H1 (cell line): ENCODE measurements at regions not wholly inside any gene's neighbourhood (a gene's known extent, or its start where the extent isn't known, plus 50 kb on each side); places are given as distances from the start of the nearest gene placed in this dataset.
A peak's percentile ranks its signal among the peaks of the same experiment; 100 is the strongest.

Source experiments
- CTCF ChIA-PET: fragments of 300-600 bp; sonication (Branson Sonifier 250); formaldehyde crosslinking; loops from one replicate; lab custom pipeline; 2021; ENCODE audit not compliant: partially characterized antibody; lab: Charles Lee
- POLR2A ChIA-PET: fragments of 300-600 bp; sonication (Branson Sonifier 250); formaldehyde crosslinking; loops from one replicate; lab custom pipeline; 2021; ENCODE audit warnings: inconsistent platforms; ENCODE audit not compliant: partially characterized antibody; lab: Charles Lee
- DNase-seq, 2 experiments: peaks; one replicate each; pipeline versions ENCODE4 v3.0.0 to v3.0.0-alpha.2; 2010 to 2022; ENCODE audit warnings: low spot score in 2 of 2, low read depth in 1 of 2, mixed read lengths in 1 of 2
- FAIRE-seq: peaks from 2 replicates; lab custom pipeline; 2011; peaks lifted over from hg19 to GRCh38; lab: Jason Lieb, UNC
- H2AFZ ChIP-seq: 2 replicates; pipeline ENCODE4 v1.8.1; 2012; ENCODE audit warnings: low read length, inconsistent platforms
- H2AK5ac ChIP-seq: 2 replicates; pipeline ENCODE4 v1.6.1; 2013; ENCODE audit warnings: low read depth, low read length
- H2BK120ac ChIP-seq: replicated peaks from 2 replicates; pipeline ENCODE3; 2013; ENCODE audit warnings: low read depth, low read length, inconsistent platforms
- H2BK12ac ChIP-seq: 2 replicates; pipeline ENCODE4 v1.6.1; 2013; ENCODE audit warnings: low read depth, low read length
- H2BK15ac ChIP-seq: 2 replicates; pipeline ENCODE4 v1.6.1; 2013; ENCODE audit warnings: low read length
- H2BK20ac ChIP-seq: 2 replicates; pipeline ENCODE4 v1.6.1; 2013; ENCODE audit warnings: low read length
- H2BK5ac ChIP-seq: 2 replicates; pipeline ENCODE4 v1.6.1; 2013; ENCODE audit warnings: low read depth, low read length
- H3K14ac ChIP-seq: 2 replicates; pipeline ENCODE4 v1.6.1; 2013; ENCODE audit warnings: inconsistent platforms; ENCODE audit not compliant: insufficient read length
- H3K18ac ChIP-seq: 2 replicates; pipeline ENCODE4 v1.6.1; 2013; ENCODE audit warnings: low read length; ENCODE audit errors: extremely low read depth
- H3K23ac ChIP-seq: 2 replicates; pipeline ENCODE4 v1.6.1; 2013; ENCODE audit warnings: inconsistent platforms; ENCODE audit not compliant: insufficient read length
- H3K23me2 ChIP-seq: 2 replicates; pipeline ENCODE4 v1.6.1; 2013; ENCODE audit warnings: low read depth, low read length
- H3K27ac ChIP-seq: 2 replicates; pipeline ENCODE4 v1.6.1; 2011; ENCODE audit warnings: low read depth, low read length, inconsistent platforms
- H3K27me3 ChIP-seq, 4 experiments: replicated peaks in 1 of 4; 1 replicate in 1 of 4; 2 replicates in 3 of 4; pipeline versions ENCODE4 v1.6.1 to v1.8.1; 2011 to 2013; ENCODE audit warnings: low read length in 3 of 4, mild to moderate bottlenecking in 3 of 4, inconsistent platforms in 2 of 4, mixed read lengths in 2 of 4, moderate library complexity in 1 of 4; ENCODE audit not compliant: control insufficient read depth in 3 of 4, insufficient read depth in 3 of 4; ENCODE audit errors: extremely low read depth in 1 of 4
- H3K36me3 ChIP-seq, 4 experiments: 2 replicates each; pipeline versions ENCODE4 v1.6.1 to v1.8.1; 2011 to 2013; ENCODE audit warnings: mild to moderate bottlenecking in 4 of 4, low read length in 3 of 4, moderate library complexity in 2 of 4, control low read depth in 1 of 4, inconsistent platforms in 1 of 4; ENCODE audit not compliant: insufficient read depth in 4 of 4, control insufficient read depth in 2 of 4
- H3K4ac ChIP-seq: replicated peaks from 2 replicates; pipeline ENCODE3; 2013; ENCODE audit warnings: low read length, low read depth, mixed read lengths, inconsistent platforms; ENCODE audit not compliant: insufficient read length
- H3K4me1 ChIP-seq, 4 experiments: replicated peaks in 1 of 4; 1 replicate in 1 of 4; 2 replicates in 3 of 4; pipeline versions ENCODE4 v1.6.1 to v1.8.1; 2011 to 2013; ENCODE audit warnings: low read length in 3 of 4, inconsistent platforms in 2 of 4, mixed read lengths in 1 of 4; ENCODE audit not compliant: insufficient read depth in 4 of 4, control insufficient read depth in 3 of 4
- H3K4me2 ChIP-seq, 2 experiments: 2 replicates each; pipeline versions ENCODE4 v1.6.1 to v1.8.1; 2011 to 2013; ENCODE audit warnings: low read depth in 2 of 2, low read length in 2 of 2, control low read depth in 1 of 2, inconsistent platforms in 1 of 2, mild to moderate bottlenecking in 1 of 2; ENCODE audit not compliant: insufficient read depth in 1 of 2
- H3K4me3 ChIP-seq, 4 experiments: fragments of 200-600, 300-600 bp in 1 of 4; sonication (generic), shearing (Covaris generic), sonication (Bioruptor Twin) in 1 of 4; 2 replicates each; pipeline versions ENCODE4 v1.5.1 to v1.8.1; 2011 to 2016; ENCODE audit warnings: low read length in 4 of 4, low read depth in 3 of 4, control low read depth in 2 of 4, inconsistent platforms in 2 of 4, mild to moderate bottlenecking in 2 of 4, mixed read lengths in 1 of 4, moderate library complexity in 1 of 4; ENCODE audit not compliant: insufficient read depth in 2 of 4; ENCODE audit errors: extremely low read depth in 1 of 4
- H3K56ac ChIP-seq: replicated peaks from 2 replicates; pipeline ENCODE3; 2013; ENCODE audit warnings: low read depth, mild to moderate bottlenecking, mixed read lengths, low read length, inconsistent platforms; ENCODE audit not compliant: insufficient read length
- H3K79me1 ChIP-seq: 2 replicates; pipeline ENCODE4 v1.6.1; 2013; ENCODE audit warnings: low read depth, low read length, control low read depth
- H3K79me2 ChIP-seq, 2 experiments: 2 replicates each; pipeline versions ENCODE4 v1.6.1 to v1.8.1; 2012 to 2013; ENCODE audit warnings: low read length in 2 of 2, mild to moderate bottlenecking in 2 of 2, inconsistent platforms in 1 of 2; ENCODE audit not compliant: insufficient read depth in 2 of 2, control insufficient read depth in 1 of 2
- H3K9ac ChIP-seq, 4 experiments: replicated peaks in 1 of 4; 1 replicate in 1 of 4; 2 replicates in 3 of 4; pipeline versions ENCODE4 v1.6.1 to v1.8.1; 2011 to 2013; ENCODE audit warnings: low read depth in 3 of 4, low read length in 3 of 4, control low read depth in 2 of 4, mild to moderate bottlenecking in 2 of 4, moderate library complexity in 2 of 4, inconsistent platforms in 1 of 4; ENCODE audit errors: extremely low read depth in 1 of 4
- H3K9me3 ChIP-seq, 2 experiments: 2 replicates each; pipeline versions ENCODE4 v1.6.1 to v1.8.1; 2012 to 2013; ENCODE audit warnings: mild to moderate bottlenecking in 2 of 2, moderate library complexity in 2 of 2, control low read depth in 1 of 2, inconsistent platforms in 1 of 2, low read depth in 1 of 2, low read length in 1 of 2, mixed read lengths in 1 of 2; ENCODE audit not compliant: insufficient read depth in 2 of 2
- H4K20me1 ChIP-seq, 2 experiments: replicated peaks in 1 of 2; 2 replicates each; pipeline versions ENCODE3 to v1.8.1; 2011 to 2013; ENCODE audit warnings: inconsistent platforms in 2 of 2, low read length in 2 of 2, mild to moderate bottlenecking in 1 of 2; ENCODE audit not compliant: insufficient read depth in 2 of 2, control insufficient read depth in 1 of 2
- H4K5ac ChIP-seq: 2 replicates; pipeline ENCODE4 v1.6.1; 2013; ENCODE audit warnings: low read length, low read depth, mixed read lengths, inconsistent platforms; ENCODE audit not compliant: insufficient read length
- H4K8ac ChIP-seq: 2 replicates; pipeline ENCODE4 v1.8.0; 2013; ENCODE audit warnings: mild to moderate bottlenecking, moderate library complexity, low read length, inconsistent platforms; ENCODE audit not compliant: insufficient read depth; ENCODE audit errors: extremely low read depth
- H4K91ac ChIP-seq: replicated peaks from 2 replicates; pipeline ENCODE3; 2013; ENCODE audit warnings: low read length, mixed read lengths, inconsistent platforms; ENCODE audit not compliant: insufficient read length
- ATF3 ChIP-seq: IDR thresholded peaks from 2 replicates; pipeline ENCODE4 v1.6.1; 2011; ENCODE audit warnings: low read depth, mild to moderate bottlenecking, low read length; ENCODE audit not compliant: insufficient read depth
- BACH1 ChIP-seq: IDR thresholded peaks from 2 replicates; pipeline ENCODE4 v1.6.1; 2012; ENCODE audit warnings: low read length, improper control_type of control experiment
- CHD2 ChIP-seq: IDR thresholded peaks from 2 replicates; pipeline ENCODE4 v1.6.1; 2012; ENCODE audit warnings: low read length, improper control_type of control experiment
- EP300 ChIP-seq, 2 experiments: IDR thresholded peaks; 1 replicate in 1 of 2; 2 replicates in 1 of 2; pipeline ENCODE4 v1.6.1; 2011 to 2012; ENCODE audit warnings: low read depth in 2 of 2, low read length in 2 of 2, mild to moderate bottlenecking in 2 of 2, borderline replicate concordance in 1 of 2, inconsistent platforms in 1 of 2, moderate library complexity in 1 of 2
- EZH2 ChIP-seq: fragments of 200-600 bp; sonication (generic); IDR thresholded peaks from 2 replicates; pipeline ENCODE4 v1.7.1; 2012; ENCODE audit warnings: low read depth, mild to moderate bottlenecking, moderate library complexity, low read length, inconsistent platforms; ENCODE audit not compliant: severe bottlenecking
- SAP30 ChIP-seq: fragments of 300-600 bp; sonication (generic); IDR thresholded peaks from 2 replicates; pipeline ENCODE4 v1.7.1; 2012; ENCODE audit warnings: low read length, moderate library complexity, mild to moderate bottlenecking, inconsistent platforms; ENCODE audit not compliant: insufficient read depth, insufficient replicate concordance
- SIN3A ChIP-seq, 2 experiments: IDR thresholded peaks in 1 of 2; conservative IDR thresholded peaks in 1 of 2; 2 replicates each; pipeline ENCODE4 v1.6.1; 2011 to 2012; ENCODE audit warnings: low read length in 2 of 2, improper control_type of control experiment in 1 of 2, low read depth in 1 of 2, mild to moderate bottlenecking in 1 of 2
- TAF7 ChIP-seq: optimal IDR thresholded peaks from 2 replicates; pipeline ENCODE3; 2011; ENCODE audit warnings: low read depth, mild to moderate bottlenecking, inconsistent platforms, low read length, moderate library complexity, borderline replicate concordance
- TCF12 ChIP-seq: IDR thresholded peaks from 2 replicates; pipeline ENCODE4 v1.6.1; 2011; ENCODE audit warnings: low read depth, mild to moderate bottlenecking, low read length
- TEAD4 ChIP-seq: IDR thresholded peaks from 2 replicates; pipeline ENCODE4 v1.6.1; 2012; ENCODE audit warnings: low read depth, low read length, inconsistent platforms, mixed read lengths
- YY1 ChIP-seq: IDR thresholded peaks from 2 replicates; pipeline ENCODE4 v1.6.1; 2011; ENCODE audit warnings: low read depth, mild to moderate bottlenecking, low read length
- WGBS, 2 experiments: shearing (Covaris generic) in 1 of 2; methylation state at CpG; one replicate each; pipeline versions ENCODE4 v1.1.6 to v1.1.7; 2013 to 2015; ENCODE audit warnings: low lambda C conversion rate in 2 of 2, mixed read lengths in 2 of 2, inconsistent platforms in 1 of 2, low coverage in 1 of 2, missing lambda C conversion rate in 1 of 2; ENCODE audit not compliant: insufficient replicate concordance in 2 of 2, insufficient coverage in 1 of 2, insufficient read length in 1 of 2; ENCODE audit errors: extremely low coverage in 1 of 2, missing lambda C conversion rate in 1 of 2; 5-methylcytosine and 5-hydroxymethylcytosine counted together
- TF ChIP-seq, protein P1 (sequence below): IDR thresholded peaks from 2 replicates; pipeline ENCODE4 v1.6.1; 2012; ENCODE audit warnings: low read length, inconsistent platforms

- no peak overlapping the region for H3K27ac ChIP-seq
- H3K9ac ChIP-seq, result no peak overlapping the region
- H3K4ac ChIP-seq, result no peak overlapping the region
- DNase-seq, result no peak
- H4K8ac ChIP-seq, result no peak overlapping the region
- H2BK120ac ChIP-seq, result no peak overlapping the region
- H3K27me3 ChIP-seq, result no peaks in the 10 kb centered on the region
- no peak overlapping the region for H2AK5ac ChIP-seq
- H3K4me3 ChIP-seq, result no peak overlapping the region
- no peak overlapping the region for H2BK20ac ChIP-seq
- ChIA-PET CTCF (interaction anchor here (1.2 to 3.8 kb wide), 3 partner anchors 10 to 1642 kb away, joined by 4 to 10 read pairs (median 6); no protein-coding TSS in a partner anchor), POLR2A (no interaction called here)
- no peaks in the 10 kb centered on the region for H3K79me2 ChIP-seq
- no peaks in the 10 kb centered on the region for H3K36me3 ChIP-seq
- WGBS, 2 experiments, result 92% methylated on average over 4 of the region's 4 CpGs; no CpG with 5 or more reads in 1 of the 2 experiments
- no peak for FAIRE-seq
- no peak overlapping the region for H4K91ac ChIP-seq
- TF ChIP-seq TEAD4, result no peak
- TF ChIP-seq SAP30, result no peak
- TF ChIP-seq SIN3A (conservative IDR thresholded peaks at IDR 0.05 in 1 of 2, IDR thresholded peaks at IDR 0.05 in 1 of 2; ENCODE audit: low read depth in 1 of 2, low read length in 2 of 2), result no peak
- no peak for TF ChIP-seq ATF3
- TF ChIP-seq CHD2, result no peak
- no peak for TF ChIP-seq TCF12
- TF ChIP-seq, protein P1, sequence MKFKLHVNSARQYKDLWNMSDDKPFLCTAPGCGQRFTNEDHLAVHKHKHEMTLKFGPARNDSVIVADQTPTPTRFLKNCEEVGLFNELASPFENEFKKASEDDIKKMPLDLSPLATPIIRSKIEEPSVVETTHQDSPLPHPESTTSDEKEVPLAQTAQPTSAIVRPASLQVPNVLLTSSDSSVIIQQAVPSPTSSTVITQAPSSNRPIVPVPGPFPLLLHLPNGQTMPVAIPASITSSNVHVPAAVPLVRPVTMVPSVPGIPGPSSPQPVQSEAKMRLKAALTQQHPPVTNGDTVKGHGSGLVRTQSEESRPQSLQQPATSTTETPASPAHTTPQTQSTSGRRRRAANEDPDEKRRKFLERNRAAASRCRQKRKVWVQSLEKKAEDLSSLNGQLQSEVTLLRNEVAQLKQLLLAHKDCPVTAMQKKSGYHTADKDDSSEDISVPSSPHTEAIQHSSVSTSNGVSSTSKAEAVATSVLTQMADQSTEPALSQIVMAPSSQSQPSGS, result no peak
- no peak for TF ChIP-seq EZH2
- no peak for TF ChIP-seq YY1
- no peak for TF ChIP-seq BACH1
- no peak for TF ChIP-seq TAF7
- no peak for TF ChIP-seq EP300 (IDR thresholded peaks at IDR 0.05; ENCODE audit: borderline replicate concordance in 1 of 2, low read depth in 2 of 2, low read length in 2 of 2)
- no peak overlapping the region for H2BK5ac ChIP-seq
- H3K4me1 ChIP-seq, result peaks cover 0 to 4% (median under 1%) of the 10 kb centered on the region in 4 experiments; a peak in 1 of 7 replicates
- no peak overlapping the region for H3K4me2 ChIP-seq
- no peak overlapping the region for H3K14ac ChIP-seq
- H4K5ac ChIP-seq, result no peak overlapping the region
- no peak overlapping the region for H2BK12ac ChIP-seq
- no peak overlapping the region for H3K18ac ChIP-seq
- H3K79me1 ChIP-seq, result no peaks in the 10 kb centered on the region
- H3K23ac ChIP-seq, result no peak overlapping the region
- H3K56ac ChIP-seq, result no peak overlapping the region
- H4K20me1 ChIP-seq, result no peaks in the 10 kb centered on the region
- no peaks in the 10 kb centered on the region for H3K9me3 ChIP-seq
- H3K23me2 ChIP-seq, result no peaks in the 10 kb centered on the region
- H2BK15ac ChIP-seq, result no peak overlapping the region
- H2AFZ ChIP-seq, result 0 out of 2 replicates have a peak overlapping the region, but pooled peaks have one; percentile 45
Observed at GRCh38 chr7:109842386-109842785, 1248.5 kb upstream of the LRRN3 start.
